SU-DHL-6 (cell line): ENCODE measurements at regions not wholly inside any gene's neighbourhood (a gene's known extent, or its start where the extent isn't known, plus 50 kb on each side); places are given as distances from the start of the nearest gene placed in this dataset.

Source experiments
- CTCF ChIP-seq: fragments of 200-600 bp; sonication (generic); IDR thresholded peaks from one replicate; pipeline ENCODE4 v1.5.1; 2017; ENCODE audit warnings: antibody characterized with exemption, mild to moderate bottlenecking, low read length, moderate library complexity; ENCODE audit not compliant: insufficient read depth, poor library complexity, severe bottlenecking
- EZH2phosphoT487 ChIP-seq: fragments of 200-600 bp; sonication (generic), shearing (Covaris generic); conservative IDR thresholded peaks from 2 replicates; pipeline ENCODE4 v1.6.1; 2018; ENCODE audit warnings: mild to moderate bottlenecking, antibody characterized with exemption, low read length, moderate library complexity, mixed read lengths

DNA sequence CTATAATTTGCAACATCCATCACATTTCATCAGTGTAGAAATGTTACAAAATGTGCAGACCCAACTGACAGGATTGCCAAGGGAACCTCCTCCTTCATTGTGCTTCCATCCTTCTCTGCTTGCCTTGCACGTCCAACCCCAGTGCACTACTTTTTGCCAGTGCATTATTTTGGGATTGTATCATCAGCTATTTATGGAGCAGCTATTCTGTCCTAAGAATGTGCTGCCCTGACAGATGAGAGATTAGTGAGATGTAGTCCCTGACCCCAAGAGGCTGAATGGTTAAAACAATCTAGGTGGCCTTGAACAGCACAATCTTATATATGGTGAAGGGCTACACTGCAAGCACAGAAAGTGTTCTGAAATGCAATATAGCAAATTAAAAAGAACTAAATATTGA lies 935.8 kb downstream of the IGSF11 start:
- TF ChIP-seq CTCF = no peak
- no peak for TF ChIP-seq EZH2phosphoT487
